Activated naive CD4-positive, alpha-beta T cell treated with anti-CD3 and anti-CD28 coated beads, Interleukin-2, amount 50 U/mL, for 24 hours (primary cell): ENCODE measurements at regions not wholly inside any gene's neighbourhood (a gene's known extent, or its start where the extent isn't known, plus 50 kb on each side); places are given as distances from the start of the nearest gene placed in this dataset.
"Not testable (repeated sequence)": the region's sequence is repeated elsewhere in the genome, so short reads cannot be mapped to it uniquely, and the experiment has no call there.

Source experiments
- H3K27ac Mint-ChIP-seq: one replicate; pipeline ENCODE4 v1.8.0; 2021; ENCODE audit warnings: mild to moderate bottlenecking, mixed read lengths
- H3K27me3 Mint-ChIP-seq: one replicate; pipeline ENCODE4 v1.8.0; 2021; ENCODE audit warnings: mixed read lengths
- H3K36me3 Mint-ChIP-seq: one replicate; pipeline ENCODE4 v1.8.0; 2021; ENCODE audit warnings: mixed read lengths
- H3K4me1 Mint-ChIP-seq: one replicate; pipeline ENCODE4 v1.8.0; 2021; ENCODE audit warnings: mixed read lengths
- H3K4me3 Mint-ChIP-seq: one replicate; pipeline ENCODE4 v1.8.0; 2021; ENCODE audit warnings: mild to moderate bottlenecking, mixed read lengths
- H3K9me3 Mint-ChIP-seq: one replicate; pipeline ENCODE4 v1.8.0; 2021; ENCODE audit warnings: mixed read lengths

DNA sequence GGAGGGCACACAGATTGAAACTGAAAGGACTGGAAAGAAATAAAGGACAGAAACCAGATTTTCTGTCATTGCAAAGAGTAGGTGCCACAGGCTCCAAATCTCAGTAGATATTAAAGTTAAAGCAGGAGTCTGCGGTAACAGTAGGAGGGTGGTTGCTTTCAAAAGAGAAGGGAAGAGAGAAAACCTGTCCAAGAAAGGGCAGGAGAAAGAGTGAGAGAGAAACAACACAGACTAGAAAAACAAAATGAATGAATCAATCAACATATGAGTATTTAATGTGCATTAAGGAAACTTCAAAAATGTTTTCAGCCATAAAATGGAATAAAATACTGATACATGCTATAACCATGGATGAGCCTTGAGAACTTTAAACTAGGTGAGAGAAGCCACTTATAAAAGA lies 143.1 kb upstream of the CTAGE1 start:
- Mint-ChIP-seq H3K27me3 (peaks cover 34% of the 10 kb centered on the region), H3K4me3 (no peak overlapping the region), H3K9me3 (no peaks in the 10 kb centered on the region), H3K27ac (no peak overlapping the region), H3K4me1 (peaks cover 3% of the 10 kb centered on the region), H3K36me3 (no peaks in the 10 kb centered on the region)

DNA sequence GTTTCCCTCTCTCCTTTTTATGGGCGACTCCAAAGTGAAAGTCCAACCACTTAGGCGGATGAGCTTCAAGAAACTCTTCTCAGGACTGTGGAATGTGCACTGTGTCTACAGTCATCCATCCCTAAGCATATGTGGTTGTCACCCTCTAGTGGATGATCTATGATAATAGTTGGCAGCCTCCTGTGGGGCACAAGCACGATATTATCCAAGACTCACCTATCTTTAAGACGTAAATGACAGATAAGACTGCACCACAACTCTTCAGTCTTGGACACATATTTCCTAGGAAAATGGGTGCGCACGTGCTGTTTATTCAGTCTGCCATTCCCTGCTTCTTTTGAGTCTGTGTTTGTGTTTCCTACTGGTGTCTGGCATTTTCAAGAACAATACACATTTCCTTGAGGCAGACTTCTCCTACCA lies 145.5 kb upstream of the CTAGE1 start:
- H3K9me3 Mint-ChIP-seq, result no peaks in the 10 kb centered on the region
- H3K4me1 Mint-ChIP-seq, result peaks cover 3% of the 10 kb centered on the region
- no peak overlapping the region for H3K27ac Mint-ChIP-seq
- no peaks in the 10 kb centered on the region for H3K36me3 Mint-ChIP-seq
- H3K27me3 Mint-ChIP-seq, result peaks cover 22% of the 10 kb centered on the region
- H3K4me3 Mint-ChIP-seq, result no peak overlapping the region

DNA sequence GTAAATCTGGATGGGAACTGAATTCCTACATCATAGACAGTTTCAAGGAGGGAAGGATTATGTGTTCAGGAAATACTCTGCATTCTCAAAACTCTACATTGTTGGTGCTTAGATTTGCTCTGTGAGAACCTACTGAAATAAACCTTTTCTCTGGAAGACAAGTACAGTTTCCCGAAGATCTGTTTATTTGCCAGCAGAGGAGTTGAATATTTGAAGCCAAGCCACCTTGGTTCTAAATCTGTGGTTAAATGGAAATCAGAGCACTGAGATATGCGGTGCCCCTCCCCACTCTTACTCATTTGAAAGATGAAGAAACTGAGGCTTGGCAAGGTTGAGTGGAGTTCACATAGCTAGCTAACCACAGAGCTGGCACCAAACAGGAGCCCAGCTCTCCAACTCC lies 146.3 kb upstream of the CTAGE1 start:
- peaks cover 3% of the 10 kb centered on the region for H3K9me3 Mint-ChIP-seq
- peaks cover 22% of the 10 kb centered on the region for H3K27me3 Mint-ChIP-seq
- no peak overlapping the region for H3K27ac Mint-ChIP-seq
- H3K4me3 Mint-ChIP-seq, result no peak overlapping the region
- no peaks in the 10 kb centered on the region for H3K36me3 Mint-ChIP-seq
- H3K4me1 Mint-ChIP-seq, result peaks cover 3% of the 10 kb centered on the region

DNA sequence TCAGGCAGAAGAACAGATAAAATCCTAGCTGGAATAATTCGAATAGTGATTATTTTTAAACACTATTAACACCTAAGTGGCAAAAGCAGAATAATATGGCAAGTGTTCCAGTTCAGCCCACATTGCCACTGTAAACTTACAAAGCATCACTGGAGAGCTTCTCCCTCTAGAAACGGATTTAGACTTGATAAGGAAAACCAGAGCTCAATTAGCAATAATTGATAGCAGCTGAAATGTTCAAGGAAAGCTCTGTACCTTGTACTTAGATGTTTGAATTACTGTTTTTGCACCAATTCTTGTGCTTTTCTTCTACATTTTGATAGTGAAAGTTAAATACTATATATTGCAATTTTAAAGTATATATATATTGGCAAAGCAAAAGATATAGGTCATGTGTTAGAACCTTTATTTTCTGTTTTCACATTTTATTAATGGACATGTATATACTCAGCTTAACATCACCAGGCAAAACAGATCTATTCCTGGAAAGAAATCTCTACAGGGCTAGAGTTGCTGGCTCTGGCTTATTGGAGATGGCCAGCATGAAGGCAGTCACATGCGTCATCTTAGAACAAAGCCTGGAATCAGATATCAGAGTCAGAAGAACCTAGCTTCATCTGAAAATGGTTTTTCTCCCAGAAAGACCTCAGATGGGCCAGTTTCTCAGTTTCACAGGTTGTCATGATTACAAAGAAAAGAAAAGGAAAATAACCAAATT lies 149.1 kb upstream of the CTAGE1 start:
- Mint-ChIP-seq H3K9me3 (peaks cover 10% of the 10 kb centered on the region), H3K27me3 (peaks cover 12% of the 10 kb centered on the region), H3K27ac (no peak overlapping the region)

DNA sequence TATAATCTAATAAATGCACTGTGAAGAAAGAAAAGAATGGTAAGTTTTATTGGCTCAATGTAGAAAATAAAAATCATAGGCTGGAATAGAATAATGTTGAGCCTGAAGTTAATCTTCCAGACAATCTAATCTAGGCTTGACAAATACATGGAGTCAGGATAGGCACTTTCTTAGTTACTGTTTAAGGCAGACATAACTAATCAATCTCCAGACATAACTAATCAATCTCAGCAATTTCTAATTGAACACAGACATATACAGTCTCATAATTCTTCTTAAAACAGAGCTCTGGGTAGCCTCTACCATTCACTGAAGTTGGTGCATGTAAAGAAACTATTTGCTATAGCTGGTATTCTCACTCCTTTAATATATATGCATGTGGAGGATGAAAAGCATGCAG lies 150.1 kb upstream of the CTAGE1 start:
- Mint-ChIP-seq H3K27me3 (peaks cover 7% of the 10 kb centered on the region), H3K27ac (no peak overlapping the region), H3K9me3 (peaks cover 10% of the 10 kb centered on the region), H3K36me3 (no peaks in the 10 kb centered on the region), H3K4me3 (no peak overlapping the region), H3K4me1 (no peaks in the 10 kb centered on the region)

More for the DNA sequence above, 149.1 kb upstream of the CTAGE1 start:
- no peak overlapping the region for H3K4me3 Mint-ChIP-seq
- no peaks in the 10 kb centered on the region for H3K4me1 Mint-ChIP-seq
- H3K36me3 Mint-ChIP-seq, result no peaks in the 10 kb centered on the region

DNA sequence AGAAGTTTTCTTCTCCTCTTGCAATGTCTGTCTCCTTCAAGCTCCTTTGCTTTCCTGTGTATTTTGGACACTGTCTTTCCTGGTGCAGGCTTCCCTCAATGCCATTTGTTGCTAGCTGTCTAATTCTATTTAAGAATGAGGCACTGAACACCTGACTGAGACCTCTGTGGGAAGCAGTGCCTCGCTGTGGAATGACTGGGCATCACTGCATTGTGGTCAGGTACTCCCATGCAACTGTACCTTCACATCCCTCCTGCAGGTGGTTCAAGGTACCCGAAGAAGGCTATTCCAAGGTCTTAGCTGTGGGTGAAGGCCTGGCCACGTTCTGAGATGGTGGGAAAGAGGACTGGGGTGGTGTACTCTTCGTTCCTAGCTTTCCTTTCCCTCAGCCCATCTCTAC lies 152.8 kb upstream of the CTAGE1 start:
- no peak overlapping the region for H3K27ac Mint-ChIP-seq

DNA sequence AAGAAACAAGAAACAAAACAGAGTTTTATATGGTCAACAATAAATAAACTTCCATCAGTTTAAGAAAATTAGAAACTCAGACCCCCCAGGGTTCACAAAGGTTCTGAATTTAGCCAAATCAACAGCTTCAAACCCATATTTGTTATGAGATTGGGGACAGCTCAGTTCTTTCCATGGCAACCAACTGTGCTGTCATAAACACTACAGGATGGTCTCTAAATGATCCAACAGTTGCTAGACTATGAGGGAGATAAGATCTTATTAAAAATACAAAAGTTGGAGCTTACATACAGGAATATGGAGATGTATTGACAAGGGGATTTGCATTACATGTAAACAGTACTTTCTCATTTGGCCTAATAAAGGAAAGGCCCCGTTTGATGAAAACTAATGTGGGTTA lies 154.6 kb upstream of the CTAGE1 start:
- H3K27me3 Mint-ChIP-seq, result no peaks in the 10 kb centered on the region
- H3K4me3 Mint-ChIP-seq, result no peak overlapping the region
- no peaks in the 10 kb centered on the region for H3K36me3 Mint-ChIP-seq
- no peaks in the 10 kb centered on the region for H3K4me1 Mint-ChIP-seq
- H3K27ac Mint-ChIP-seq, result no peak overlapping the region
- peaks cover 10% of the 10 kb centered on the region for H3K9me3 Mint-ChIP-seq

More for the DNA sequence above, 152.8 kb upstream of the CTAGE1 start:
- Mint-ChIP-seq H3K4me1 (no peaks in the 10 kb centered on the region), H3K4me3 (no peak overlapping the region), H3K27me3 (no peaks in the 10 kb centered on the region), H3K36me3 (no peaks in the 10 kb centered on the region), H3K9me3 (peaks cover 10% of the 10 kb centered on the region)

DNA sequence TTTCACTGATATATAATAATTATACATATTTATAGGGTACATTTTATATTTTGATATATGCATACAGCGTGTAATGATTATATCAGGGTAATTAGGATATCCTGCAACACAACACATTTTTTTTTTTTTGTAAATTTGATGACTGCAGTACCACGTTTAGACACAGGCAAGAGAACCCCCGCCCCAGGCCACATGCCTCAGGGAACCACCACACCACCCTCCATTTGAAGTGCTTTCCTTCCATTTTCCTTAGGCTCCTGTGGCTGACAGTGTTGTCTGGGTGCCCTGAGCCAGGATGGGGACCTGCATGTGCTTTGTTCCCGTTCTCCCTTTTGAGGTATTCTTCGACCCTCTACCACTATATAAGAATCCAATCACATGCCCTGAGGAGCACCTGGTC lies 161.6 kb upstream of the CTAGE1 start:
- no peaks in the 10 kb centered on the region for H3K9me3 Mint-ChIP-seq
- H3K36me3 Mint-ChIP-seq, result peaks cover 2% of the 10 kb centered on the region
- H3K27ac Mint-ChIP-seq, result no peak overlapping the region
- peaks cover 4% of the 10 kb centered on the region for H3K27me3 Mint-ChIP-seq
- H3K4me1 Mint-ChIP-seq, result no peaks in the 10 kb centered on the region
- H3K4me3 Mint-ChIP-seq, result no peak overlapping the region

DNA sequence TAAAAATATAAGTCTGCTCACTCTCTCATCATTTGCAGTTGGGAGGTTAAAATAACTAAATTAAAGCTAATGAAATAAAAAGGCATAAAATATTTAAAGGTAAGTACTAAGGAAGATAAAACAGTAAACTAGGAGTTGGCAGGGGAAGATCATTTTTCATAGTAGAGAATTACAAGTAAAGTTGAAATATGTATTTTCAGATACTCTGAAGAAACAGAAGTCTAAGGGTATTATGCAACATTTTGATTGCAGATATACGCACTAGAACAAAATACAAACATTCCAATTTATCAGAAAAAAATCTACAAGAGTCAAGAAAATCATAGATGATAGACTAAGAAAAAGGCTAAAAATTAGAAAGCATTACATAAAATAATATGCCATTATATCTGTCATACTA lies 167.6 kb upstream of the CTAGE1 start:
- H3K27me3 Mint-ChIP-seq, result peaks cover 2% of the 10 kb centered on the region
- H3K9me3 Mint-ChIP-seq, result no peaks in the 10 kb centered on the region
- no peak overlapping the region for H3K27ac Mint-ChIP-seq
- no peak overlapping the region for H3K4me3 Mint-ChIP-seq
- no peaks in the 10 kb centered on the region for H3K4me1 Mint-ChIP-seq
- no peaks in the 10 kb centered on the region for H3K36me3 Mint-ChIP-seq

DNA sequence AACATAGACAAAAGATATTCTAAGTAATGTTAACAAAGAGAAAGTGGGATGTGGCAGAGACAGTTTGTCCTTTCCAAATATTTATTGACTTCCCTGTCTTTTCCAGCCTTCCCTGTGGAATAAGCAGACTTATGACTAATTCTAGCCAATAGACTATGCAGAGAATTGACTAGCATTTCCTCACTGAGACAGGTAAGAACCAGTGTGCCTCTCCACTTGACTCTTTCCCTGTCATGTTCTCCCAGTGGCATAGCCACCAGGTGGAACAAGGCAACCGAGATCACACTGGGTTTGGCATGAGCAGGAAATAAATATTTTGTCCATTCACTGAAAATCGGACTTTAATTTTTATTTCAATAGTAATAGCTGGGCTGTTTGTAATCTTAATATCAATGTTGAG lies 168.1 kb upstream of the CTAGE1 start:
- no peak overlapping the region for H3K4me3 Mint-ChIP-seq
- H3K36me3 Mint-ChIP-seq, result no peaks in the 10 kb centered on the region
- no peak overlapping the region for H3K27ac Mint-ChIP-seq
- H3K4me1 Mint-ChIP-seq, result no peaks in the 10 kb centered on the region
- H3K9me3 Mint-ChIP-seq, result no peaks in the 10 kb centered on the region
- peaks cover 2% of the 10 kb centered on the region for H3K27me3 Mint-ChIP-seq

DNA sequence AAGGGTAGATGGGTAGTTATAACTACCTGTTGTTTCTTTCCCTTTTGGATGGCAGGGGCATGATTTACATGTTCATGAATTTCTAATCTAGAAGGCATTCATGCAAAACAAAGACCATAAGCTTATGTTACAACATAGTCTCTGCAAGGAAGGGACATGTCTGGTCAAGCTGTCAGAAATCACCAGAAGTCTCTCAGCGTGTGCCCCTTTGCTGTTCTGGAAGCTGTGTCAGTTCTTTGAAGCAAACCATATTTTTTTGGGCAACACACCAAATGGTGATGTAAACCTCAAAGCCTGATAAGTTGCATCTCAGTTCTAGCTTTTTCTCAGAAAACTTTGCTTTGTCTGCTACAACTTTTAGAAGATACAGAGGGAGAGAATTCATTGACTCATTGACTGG lies 173.5 kb upstream of the CTAGE1 start:
- Mint-ChIP-seq H3K36me3 (no peaks in the 10 kb centered on the region), H3K9me3 (no peaks in the 10 kb centered on the region), H3K27ac (no peak overlapping the region), H3K4me3 (no peak overlapping the region), H3K27me3 (no peaks in the 10 kb centered on the region), H3K4me1 (no peaks in the 10 kb centered on the region)

DNA sequence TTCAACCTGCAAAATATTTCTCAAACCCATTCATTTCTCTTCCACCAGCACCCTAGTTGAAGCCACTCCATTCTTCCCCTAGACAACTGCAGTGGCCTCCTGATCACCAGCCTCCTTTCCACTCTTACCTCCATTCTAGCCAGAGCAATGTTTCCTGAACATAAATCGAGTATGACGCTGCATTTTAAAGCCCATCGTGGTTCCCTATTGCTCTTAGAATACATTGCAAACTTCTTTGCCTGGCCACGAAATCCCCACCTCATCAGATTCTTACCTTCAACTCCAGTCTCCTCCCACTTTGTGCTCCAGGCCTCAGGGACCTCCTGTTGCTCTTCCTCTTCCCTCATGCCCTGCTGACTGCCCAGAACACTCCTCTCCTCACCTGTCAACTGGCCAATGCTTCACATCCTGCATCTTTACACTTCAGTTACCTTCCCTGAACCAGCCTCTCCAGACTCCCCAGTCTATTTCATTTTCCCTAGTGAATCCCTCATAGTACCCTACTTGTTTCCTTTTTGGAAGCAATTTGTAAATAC lies 176.5 kb upstream of the CTAGE1 start:
- no peak overlapping the region for H3K27ac Mint-ChIP-seq
- H3K4me3 Mint-ChIP-seq, result no peak overlapping the region
- H3K4me1 Mint-ChIP-seq, result no peaks in the 10 kb centered on the region
- H3K36me3 Mint-ChIP-seq, result no peaks in the 10 kb centered on the region
- no peaks in the 10 kb centered on the region for H3K27me3 Mint-ChIP-seq
- H3K9me3 Mint-ChIP-seq, result no peaks in the 10 kb centered on the region

DNA sequence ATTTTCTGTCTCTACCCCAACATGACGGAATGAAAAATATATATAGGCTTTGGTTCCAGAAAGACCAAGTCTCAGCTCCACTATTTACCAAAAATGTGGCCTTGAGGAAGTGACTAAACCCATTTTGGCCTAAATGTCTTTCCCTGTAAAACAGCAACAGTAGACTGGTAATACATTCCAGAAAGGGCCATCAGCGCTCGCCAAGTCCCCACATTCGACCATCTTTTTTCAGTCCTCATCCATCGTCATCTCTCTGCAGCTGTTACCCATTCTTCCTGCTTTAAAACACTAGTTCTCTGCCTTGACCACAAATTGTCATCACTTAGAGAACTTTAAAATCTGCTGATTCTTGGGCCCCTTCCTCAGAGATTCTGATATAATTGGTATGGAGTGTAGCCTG lies 183.8 kb upstream of the CTAGE1 start:
- Mint-ChIP-seq H3K4me3 (no peak overlapping the region), H3K9me3 (no peaks in the 10 kb centered on the region), H3K27ac (no peak overlapping the region), H3K27me3 (no peaks in the 10 kb centered on the region), H3K4me1 (no peaks in the 10 kb centered on the region), H3K36me3 (no peaks in the 10 kb centered on the region)

DNA sequence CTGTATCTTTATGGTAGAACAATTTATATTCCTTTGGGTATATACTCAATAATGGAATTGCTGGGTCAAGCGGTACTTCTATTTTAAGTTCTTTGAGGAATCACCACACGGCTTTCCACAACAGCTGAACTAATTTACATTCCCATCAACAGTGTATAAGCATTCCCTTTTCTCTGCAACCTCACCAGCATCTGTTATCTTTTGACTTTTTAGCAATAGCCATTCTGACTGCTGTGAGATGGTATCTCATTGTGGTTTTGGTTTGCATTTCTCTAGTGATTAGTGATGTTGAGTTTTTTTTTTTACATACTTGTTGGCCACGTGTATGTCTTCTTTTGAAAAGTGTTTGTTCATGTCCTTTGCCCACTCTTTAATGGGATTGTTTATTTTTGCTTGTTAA lies 184.7 kb upstream of the CTAGE1 start:
- not testable (repeated sequence) for H3K27ac Mint-ChIP-seq, H3K27me3 Mint-ChIP-seq, H3K9me3 Mint-ChIP-seq, H3K36me3 Mint-ChIP-seq, H3K4me3 Mint-ChIP-seq, H3K4me1 Mint-ChIP-seq

DNA sequence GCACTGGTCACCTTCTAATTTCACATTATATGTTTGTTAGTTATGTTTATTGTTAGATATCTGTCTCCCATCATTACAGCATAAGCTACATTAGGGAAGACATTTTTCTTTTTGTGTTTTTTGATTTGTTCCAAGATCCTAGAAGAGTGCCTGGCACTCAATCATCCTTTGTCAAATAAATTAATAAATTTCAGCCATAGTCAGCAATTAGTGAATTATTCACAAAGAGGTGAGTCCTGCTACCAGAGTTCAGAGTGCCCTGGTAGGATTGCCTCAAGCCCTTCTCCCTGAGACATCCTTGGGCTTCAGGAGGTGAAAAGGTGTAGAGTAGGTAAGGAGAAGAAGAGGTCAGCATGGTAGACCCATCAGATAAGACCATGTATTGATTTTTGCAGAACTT lies 186.2 kb upstream of the CTAGE1 start:
- H3K27ac Mint-ChIP-seq, result no peak overlapping the region

DNA sequence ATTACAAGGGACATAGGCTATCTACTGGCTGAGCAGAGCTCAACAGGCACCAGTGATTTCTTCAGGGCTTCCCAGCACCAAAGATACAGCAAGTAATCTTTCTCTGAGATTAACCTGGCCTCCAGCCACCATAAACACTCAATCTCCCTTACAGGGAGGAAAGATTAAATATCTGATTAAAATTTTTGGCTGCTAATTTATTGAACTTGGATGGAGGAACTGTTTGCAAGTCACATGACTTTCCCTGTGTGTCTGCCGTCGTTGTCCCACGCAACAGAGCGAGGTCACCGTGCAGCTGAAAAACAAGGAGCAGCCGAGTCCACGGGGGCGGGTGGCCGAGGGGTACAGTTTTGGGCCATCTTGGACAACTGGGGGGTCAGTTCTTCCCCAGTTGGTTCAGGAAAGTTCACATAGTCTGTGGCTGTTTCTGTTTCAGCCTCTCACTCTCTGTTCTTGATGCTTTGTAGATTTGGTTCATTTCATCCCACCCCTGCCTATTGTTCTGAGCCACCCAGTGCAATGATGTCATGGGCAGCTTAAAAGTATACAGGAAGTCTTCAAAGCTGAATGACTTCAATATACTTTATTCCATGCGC lies 186.8 kb upstream of the CTAGE1 start:
- Mint-ChIP-seq H3K4me1 (no peaks in the 10 kb centered on the region), H3K4me3 (no peak overlapping the region), H3K36me3 (no peaks in the 10 kb centered on the region), H3K27me3 (no peaks in the 10 kb centered on the region), H3K27ac (no peak overlapping the region), H3K9me3 (no peaks in the 10 kb centered on the region)

More for the DNA sequence above, 186.2 kb upstream of the CTAGE1 start:
- Mint-ChIP-seq H3K4me1 (no peaks in the 10 kb centered on the region), H3K27me3 (no peaks in the 10 kb centered on the region), H3K4me3 (no peak overlapping the region), H3K9me3 (no peaks in the 10 kb centered on the region), H3K36me3 (no peaks in the 10 kb centered on the region)
